Germinal center (tissue), 1 donor: ENCODE measurements at regions not wholly inside any gene's neighbourhood (a gene's known extent, or its start where the extent isn't known, plus 50 kb on each side); places are given as distances from the start of the nearest gene placed in this dataset.
"Not testable (repeated sequence)": the region's sequence is repeated elsewhere in the genome, so short reads cannot be mapped to it uniquely, and the experiment has no call there.

Source experiments
- DNase-seq: peaks from one replicate; pipeline ENCODE4 v3.0.0; 2012; ENCODE audit warnings: mixed read lengths, low spot score

- not testable (repeated sequence) for DNase-seq
Measured at GRCh38 chr7:65621580-65622201, 248.0 kb downstream of the ZNF92 start.

GRCh38 chr7:65631236-65631635, 241.6 kb upstream of the VKORC1L1 start:
- not testable (repeated sequence) for DNase-seq

DNA sequence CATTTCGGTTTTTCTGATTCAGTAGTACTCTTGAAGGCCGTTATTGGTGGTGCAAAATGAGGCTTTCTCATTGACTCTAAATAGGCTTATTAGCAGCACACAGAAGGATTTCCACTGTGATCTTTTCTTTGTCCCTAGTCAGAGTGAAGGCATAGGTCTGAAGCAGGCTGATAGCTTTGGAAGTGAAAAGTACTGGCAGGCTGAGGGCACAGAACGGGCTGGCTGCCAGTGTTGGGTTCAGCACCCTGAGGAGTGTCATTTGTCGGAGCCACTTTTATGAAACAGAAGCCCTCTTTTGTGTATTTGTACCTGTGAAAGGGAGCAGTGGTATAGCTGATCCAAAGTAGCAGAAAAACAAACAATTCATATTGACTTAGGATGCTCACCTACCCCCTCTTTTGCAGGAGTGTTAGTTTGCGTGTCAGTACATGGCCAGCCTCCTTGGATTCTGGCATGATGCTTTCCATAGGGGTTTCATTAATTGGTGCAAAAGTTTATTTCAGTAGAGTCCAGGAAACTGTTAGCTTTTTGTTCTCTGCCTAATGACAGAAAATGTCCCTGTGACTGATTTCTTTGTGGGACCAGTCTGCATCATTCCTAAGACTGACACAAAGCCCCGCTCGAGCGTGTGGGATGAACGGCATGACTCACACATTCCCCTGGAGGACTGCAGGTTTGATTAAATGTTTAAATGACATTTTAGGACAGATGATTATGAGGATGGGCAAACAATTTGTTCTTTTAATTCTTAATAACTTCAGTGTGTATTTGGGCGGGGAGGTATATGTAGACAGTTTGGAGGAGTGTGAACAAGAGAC, 239.1 kb upstream of the VKORC1L1 start:
- DNase-seq, result not testable (repeated sequence)

DNA sequence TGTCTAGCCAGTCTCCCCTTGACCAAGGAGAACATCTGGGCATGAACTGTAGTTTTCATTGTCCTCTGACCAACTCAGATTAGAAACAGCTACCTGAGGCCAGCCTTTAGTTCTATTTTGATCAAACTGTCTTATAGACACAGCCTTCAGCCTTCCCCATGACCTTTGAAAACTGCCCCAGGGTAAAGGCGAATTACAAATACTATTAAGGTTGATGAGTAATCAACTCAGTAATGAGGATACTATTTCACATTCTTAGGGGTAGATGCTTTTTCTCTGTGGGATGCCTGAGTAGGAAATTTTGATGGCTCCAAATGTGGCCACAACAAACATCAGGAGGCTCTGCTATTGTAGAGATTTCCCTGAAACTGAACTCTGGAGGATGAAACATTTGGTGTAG, 234.0 kb upstream of the VKORC1L1 start:
- not testable (repeated sequence) for DNase-seq

GRCh38 chr7:65639717-65640116, 233.2 kb upstream of the VKORC1L1 start:
- not testable (repeated sequence) for DNase-seq

DNA sequence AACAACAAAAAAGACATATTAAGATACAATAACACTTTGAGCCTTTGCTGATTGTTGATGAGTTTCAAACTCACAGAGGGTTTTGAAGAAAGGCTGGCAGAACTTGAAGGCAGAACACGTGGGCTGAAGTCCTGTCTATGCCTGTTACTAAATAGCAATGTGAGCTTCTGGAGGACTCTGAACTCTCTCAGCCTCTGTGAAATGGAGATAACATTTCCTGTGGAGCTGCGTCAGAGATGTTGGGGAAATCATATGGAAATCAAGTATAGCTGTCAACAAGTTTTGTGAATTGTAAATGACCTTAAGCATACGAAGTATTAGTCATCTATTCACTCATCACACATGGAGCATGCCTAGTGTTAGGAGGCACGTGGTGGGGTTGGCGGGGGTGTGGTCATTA, 229.4 kb upstream of the VKORC1L1 start:
- DNase-seq, result not testable (repeated sequence)

- DNase-seq, result not testable (repeated sequence)
Measured at GRCh38 chr7:65647153-65647964, 225.5 kb upstream of the VKORC1L1 start.

- DNase-seq, result not testable (repeated sequence)
Measured at GRCh38 chr7:65651174-65651573, 221.7 kb upstream of the VKORC1L1 start.

- DNase-seq, result not testable (repeated sequence)
Measured at GRCh38 chr7:65651826-65652592, 220.9 kb upstream of the VKORC1L1 start.

GRCh38 chr7:65652669-65653068, 220.2 kb upstream of the VKORC1L1 start:
- DNase-seq, result not testable (repeated sequence)

GRCh38 chr7:65656494-65657188, 216.2 kb upstream of the VKORC1L1 start:
- DNase-seq, result not testable (repeated sequence)

- not testable (repeated sequence) for DNase-seq
Measured at GRCh38 chr7:65683362-65683761, 189.5 kb upstream of the VKORC1L1 start.

GRCh38 chr7:65699026-65699714, 173.7 kb upstream of the VKORC1L1 start:
- not testable (repeated sequence) for DNase-seq

DNA sequence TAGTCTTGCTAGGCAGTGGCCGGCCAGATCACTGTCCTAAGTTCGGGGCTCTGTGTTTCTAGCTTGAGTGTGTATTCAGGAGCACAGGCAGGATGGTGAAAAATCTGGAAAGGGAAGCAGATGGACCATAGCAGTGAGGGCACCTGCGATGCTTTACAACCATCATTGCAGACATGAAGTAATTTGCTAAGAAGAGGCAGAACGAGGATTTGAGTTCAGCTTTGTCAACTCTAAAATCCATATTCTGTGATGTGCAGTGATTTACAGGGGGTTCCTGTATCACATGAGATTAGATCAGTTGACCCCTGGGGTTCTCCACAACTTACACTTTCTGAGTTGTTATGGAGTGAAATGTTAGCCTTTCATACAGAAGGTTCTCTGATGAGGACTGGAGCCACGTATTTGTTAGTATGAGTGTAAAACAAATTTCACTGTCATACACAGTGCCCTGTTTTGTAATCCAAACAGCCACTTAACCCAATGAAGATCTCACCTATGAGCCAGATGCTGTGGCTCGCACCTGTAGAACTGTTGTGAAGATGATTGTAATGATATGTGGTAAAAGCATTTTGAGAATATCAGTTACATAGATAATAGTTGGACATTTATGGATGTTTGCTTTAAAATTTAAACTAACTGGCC, 173.0 kb upstream of the VKORC1L1 start:
- DNase-seq, result not testable (repeated sequence)

- DNase-seq, result not testable (repeated sequence)
Measured at GRCh38 chr7:65719123-65719798, 153.6 kb upstream of the VKORC1L1 start.

DNA sequence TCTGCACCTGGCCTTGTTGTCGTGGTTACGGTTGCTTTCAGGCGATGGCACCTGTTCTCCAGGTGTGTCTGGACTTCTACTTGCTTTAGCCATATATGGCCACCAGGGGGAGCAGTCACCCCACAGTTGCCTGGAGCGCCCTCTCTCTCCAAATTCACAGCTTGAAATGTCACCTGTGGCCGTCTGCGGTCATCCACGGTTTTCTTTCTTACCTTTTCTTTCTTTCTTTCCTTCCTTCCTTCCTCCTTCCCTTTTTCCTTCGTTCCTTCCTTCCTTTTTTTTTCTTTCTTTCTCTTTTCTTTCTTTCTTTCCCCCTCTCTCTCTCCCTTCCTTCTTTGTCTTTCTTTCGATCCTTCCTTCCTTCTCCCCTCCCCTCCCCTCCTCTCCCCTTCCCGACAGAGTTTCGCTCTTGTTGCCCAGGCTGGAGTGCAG, 150.5 kb upstream of the VKORC1L1 start:
- DNase-seq, result peak; percentile 48

DNA sequence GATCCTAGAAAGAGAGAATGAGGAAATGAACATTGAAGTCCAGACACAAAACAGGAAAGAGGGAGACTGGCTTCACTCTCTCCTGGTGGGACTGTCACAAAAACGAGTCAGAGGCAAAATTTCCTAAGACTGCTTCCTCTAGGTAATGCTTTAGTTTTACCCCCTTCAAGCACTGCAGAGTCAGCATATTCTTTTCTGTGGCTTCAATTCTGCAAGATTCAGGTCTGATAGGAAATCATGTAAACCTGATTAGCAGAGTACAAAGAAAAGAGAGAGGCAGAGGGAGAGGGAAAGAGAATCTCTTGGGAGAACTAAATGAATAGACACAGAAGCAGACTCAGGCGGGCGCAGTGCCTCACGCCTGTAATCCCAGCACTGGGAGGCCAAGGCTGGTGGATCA, 145.7 kb upstream of the VKORC1L1 start:
- not testable (repeated sequence) for DNase-seq

DNA sequence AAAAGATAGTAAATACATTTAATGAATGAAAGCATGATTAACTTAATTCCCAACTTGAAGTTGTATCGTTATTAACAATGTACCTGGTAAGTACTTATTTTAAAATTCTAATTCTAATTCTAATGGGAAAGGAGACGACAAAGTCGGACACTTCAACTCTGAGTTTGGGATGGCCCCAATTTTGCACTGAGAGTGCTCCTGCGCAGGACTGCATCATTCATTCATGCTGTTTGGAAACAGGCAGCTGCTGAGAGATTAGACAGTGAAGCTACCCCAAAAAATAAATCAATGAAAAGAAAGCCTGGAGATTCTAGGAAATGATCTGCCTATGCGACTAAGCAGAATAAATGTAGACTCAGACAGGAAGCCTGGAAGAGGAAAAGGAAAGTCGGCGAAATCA, 141.7 kb upstream of the VKORC1L1 start:
- DNase-seq, result no peak

DNA sequence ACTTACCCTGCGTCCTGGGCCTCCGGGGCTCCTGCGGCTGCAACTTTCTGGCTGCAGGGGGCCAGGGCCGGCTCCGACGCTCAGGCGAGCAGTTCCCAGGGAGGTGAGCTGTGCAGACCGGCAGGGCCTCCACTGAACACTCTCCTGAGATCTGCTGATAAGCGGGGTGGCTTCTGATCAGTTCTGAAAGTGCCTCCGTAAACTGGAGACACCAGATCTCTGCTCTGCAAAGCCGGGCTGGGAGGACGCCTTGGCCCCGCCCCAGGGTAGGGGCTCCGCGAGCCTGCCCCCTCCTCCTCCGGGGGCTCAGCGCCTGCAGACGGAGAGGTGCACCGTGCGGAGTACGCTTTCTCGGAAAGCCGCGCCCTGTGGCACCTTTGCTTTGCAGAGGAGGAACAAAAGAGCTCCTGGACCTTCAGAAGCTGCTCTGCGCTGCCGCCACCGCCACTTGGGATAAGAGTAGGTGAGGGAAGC, 141.3 kb upstream of the VKORC1L1 start:
- no peak for DNase-seq
